ENCODE measurements at regions not wholly inside any gene's neighbourhood (a gene's known extent, or its start where the extent isn't known, plus 50 kb on each side); places are given as distances from the start of the nearest gene placed in this dataset.

DNA sequence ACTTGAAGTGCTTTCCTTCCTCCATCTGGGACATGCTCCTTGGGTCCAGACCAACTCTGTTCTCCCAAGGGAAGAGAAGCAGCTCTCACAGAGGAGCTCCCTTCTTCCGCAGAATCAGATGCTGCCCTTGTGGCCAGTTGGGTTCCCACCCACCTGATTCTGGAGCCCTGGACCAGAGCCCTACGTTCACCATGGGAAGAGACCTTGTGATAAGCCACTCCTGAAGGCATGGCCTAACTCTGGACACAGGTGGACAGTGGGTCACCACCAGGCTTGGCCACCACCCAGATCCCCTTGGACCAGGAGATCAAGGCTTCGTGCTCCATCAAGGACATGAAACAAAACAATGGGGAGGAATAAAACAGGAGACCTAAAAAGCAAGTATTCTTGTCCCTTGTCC is 172.2 kb downstream of the RPLP1 start:
- TF ChIP-seq, protein P1, sequence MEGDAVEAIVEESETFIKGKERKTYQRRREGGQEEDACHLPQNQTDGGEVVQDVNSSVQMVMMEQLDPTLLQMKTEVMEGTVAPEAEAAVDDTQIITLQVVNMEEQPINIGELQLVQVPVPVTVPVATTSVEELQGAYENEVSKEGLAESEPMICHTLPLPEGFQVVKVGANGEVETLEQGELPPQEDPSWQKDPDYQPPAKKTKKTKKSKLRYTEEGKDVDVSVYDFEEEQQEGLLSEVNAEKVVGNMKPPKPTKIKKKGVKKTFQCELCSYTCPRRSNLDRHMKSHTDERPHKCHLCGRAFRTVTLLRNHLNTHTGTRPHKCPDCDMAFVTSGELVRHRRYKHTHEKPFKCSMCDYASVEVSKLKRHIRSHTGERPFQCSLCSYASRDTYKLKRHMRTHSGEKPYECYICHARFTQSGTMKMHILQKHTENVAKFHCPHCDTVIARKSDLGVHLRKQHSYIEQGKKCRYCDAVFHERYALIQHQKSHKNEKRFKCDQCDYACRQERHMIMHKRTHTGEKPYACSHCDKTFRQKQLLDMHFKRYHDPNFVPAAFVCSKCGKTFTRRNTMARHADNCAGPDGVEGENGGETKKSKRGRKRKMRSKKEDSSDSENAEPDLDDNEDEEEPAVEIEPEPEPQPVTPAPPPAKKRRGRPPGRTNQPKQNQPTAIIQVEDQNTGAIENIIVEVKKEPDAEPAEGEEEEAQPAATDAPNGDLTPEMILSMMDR (conservative IDR thresholded peaks at IDR 0.05; ENCODE audit: low read length) = no peak
- no peak for TF ChIP-seq EZH2phosphoT487 (IDR thresholded peaks at IDR 0.05; ENCODE audit: borderline replicate concordance)

All from Loucy (cell line).